ENCODE measurements at regions not wholly inside any gene's neighbourhood (a gene's known extent, or its start where the extent isn't known, plus 50 kb on each side); places are given as distances from the start of the nearest gene placed in this dataset.

- H3K27me3 ChIP-seq (ENCODE audit: insufficient read depth, low read depth), result no peaks in the 10 kb centered on the region
- H3K79me2 ChIP-seq (ENCODE audit: insufficient read depth, low read depth), result no peaks in the 10 kb centered on the region
- H3K4me3 ChIP-seq (IDR thresholded peaks at IDR 0.05; ENCODE audit: insufficient read depth, low read depth, low read length), result no peak overlapping the region
- no peaks in the 10 kb centered on the region for H3K36me3 ChIP-seq (ENCODE audit: insufficient read depth)
- no peak overlapping the region for H3K27ac ChIP-seq
- H3K4me2 ChIP-seq, result no peak overlapping the region
- no peak overlapping the region for H3K9ac ChIP-seq
- no peaks in the 10 kb centered on the region for H3K4me1 ChIP-seq (ENCODE audit: low read depth, poor library complexity, severe bottlenecking)
- no peaks in the 10 kb centered on the region for H4K20me1 ChIP-seq (ENCODE audit: insufficient read depth)
- H2AFZ ChIP-seq (ENCODE audit: low read depth), result no peak overlapping the region
- TF ChIP-seq CTCF (conservative IDR thresholded peaks at IDR 0.05; ENCODE audit: low read depth, low read length), result no peak
These were observed 233.0 kb downstream of the TFCP2L1 start for GRCh38 chr2:121052023-121052422.

GRCh38 chr2:121052521-121052920, 232.5 kb downstream of the TFCP2L1 start:
- no peak overlapping the region for H3K4me2 ChIP-seq
- TF ChIP-seq CTCF (conservative IDR thresholded peaks at IDR 0.05; ENCODE audit: low read depth, low read length), result no peak
- no peak overlapping the region for H3K27ac ChIP-seq
- no peaks in the 10 kb centered on the region for H3K79me2 ChIP-seq (ENCODE audit: insufficient read depth, low read depth)
- H2AFZ ChIP-seq (ENCODE audit: low read depth), result no peak overlapping the region
- H3K4me3 ChIP-seq (IDR thresholded peaks at IDR 0.05; ENCODE audit: insufficient read depth, low read depth, low read length), result no peak overlapping the region
- H3K36me3 ChIP-seq (ENCODE audit: insufficient read depth), result no peaks in the 10 kb centered on the region
- H3K27me3 ChIP-seq (ENCODE audit: insufficient read depth, low read depth), result no peaks in the 10 kb centered on the region
- H4K20me1 ChIP-seq (ENCODE audit: insufficient read depth), result no peaks in the 10 kb centered on the region
- H3K9ac ChIP-seq, result no peak overlapping the region
- H3K4me1 ChIP-seq (ENCODE audit: low read depth, poor library complexity, severe bottlenecking), result no peaks in the 10 kb centered on the region

GRCh38 chr2:121055088-121055487, 229.9 kb downstream of the TFCP2L1 start:
- TF ChIP-seq CTCF (conservative IDR thresholded peaks at IDR 0.05; ENCODE audit: low read depth, low read length), result no peak
- Histone ChIP-seq H3K36me3 (ENCODE audit: insufficient read depth) (no peaks in the 10 kb centered on the region), H3K27me3 (ENCODE audit: insufficient read depth, low read depth) (no peaks in the 10 kb centered on the region), H3K4me3 (IDR thresholded peaks at IDR 0.05; ENCODE audit: insufficient read depth, low read depth, low read length) (no peak overlapping the region), H3K9ac (no peak overlapping the region), H3K79me2 (ENCODE audit: insufficient read depth, low read depth) (no peaks in the 10 kb centered on the region), H2AFZ (ENCODE audit: low read depth) (no peak overlapping the region), H3K4me2 (no peak overlapping the region), H3K27ac (no peak overlapping the region), H4K20me1 (ENCODE audit: insufficient read depth) (no peaks in the 10 kb centered on the region), H3K4me1 (ENCODE audit: low read depth, poor library complexity, severe bottlenecking) (no peaks in the 10 kb centered on the region)

- no peak for TF ChIP-seq CTCF (conservative IDR thresholded peaks at IDR 0.05; ENCODE audit: low read depth, low read length)
- no peak overlapping the region for H3K9ac ChIP-seq
- H3K79me2 ChIP-seq (ENCODE audit: insufficient read depth, low read depth), result no peaks in the 10 kb centered on the region
- H4K20me1 ChIP-seq (ENCODE audit: insufficient read depth), result no peaks in the 10 kb centered on the region
- no peaks in the 10 kb centered on the region for H3K36me3 ChIP-seq (ENCODE audit: insufficient read depth)
- H3K4me2 ChIP-seq, result no peak overlapping the region
- no peak overlapping the region for H3K27ac ChIP-seq
- H3K4me1 ChIP-seq (ENCODE audit: low read depth, poor library complexity, severe bottlenecking), result no peaks in the 10 kb centered on the region
- no peaks in the 10 kb centered on the region for H3K27me3 ChIP-seq (ENCODE audit: insufficient read depth, low read depth)
- no peak overlapping the region for H2AFZ ChIP-seq (ENCODE audit: low read depth)
- H3K4me3 ChIP-seq (IDR thresholded peaks at IDR 0.05; ENCODE audit: insufficient read depth, low read depth, low read length), result no peak overlapping the region
These were observed 229.5 kb downstream of the TFCP2L1 start for GRCh38 chr2:121055501-121055900.

Measured in KMS-11 (cell line).